GM12873 (cell line): ENCODE measurements at regions not wholly inside any gene's neighbourhood (a gene's known extent, or its start where the extent isn't known, plus 50 kb on each side); places are given as distances from the start of the nearest gene placed in this dataset.

Experiments used
- CTCF ChIP-seq: IDR thresholded peaks from 2 replicates; pipeline ENCODE4 v1.5.1; 2012; ENCODE audit warnings: low read depth, mild to moderate bottlenecking, moderate library complexity, low read length, control low read depth; ENCODE audit not compliant: insufficient read depth; ENCODE audit errors: missing control alignments

GRCh38 chr6:14216946-14217684 lies 99.5 kb downstream of the CD83 start:
- TF ChIP-seq CTCF = no peak

- TF ChIP-seq CTCF = no peak
Observed at GRCh38 chr6:14217728-14218518, 100.4 kb downstream of the CD83 start.

GRCh38 chr6:14218519-14218800 lies 100.9 kb downstream of the CD83 start:
- no peak for TF ChIP-seq CTCF

GRCh38 chr6:14221564-14222279 lies 104.2 kb downstream of the CD83 start:
- TF ChIP-seq CTCF = no peak

GRCh38 chr6:14222956-14223355 lies 105.4 kb downstream of the CD83 start:
- no peak for TF ChIP-seq CTCF

- no peak for TF ChIP-seq CTCF
Observed at GRCh38 chr6:14224359-14225103, 107.0 kb downstream of the CD83 start.
